ENCODE measurements at regions not wholly inside any gene's neighbourhood (a gene's known extent, or its start where the extent isn't known, plus 50 kb on each side); places are given as distances from the start of the nearest gene placed in this dataset.

DNA sequence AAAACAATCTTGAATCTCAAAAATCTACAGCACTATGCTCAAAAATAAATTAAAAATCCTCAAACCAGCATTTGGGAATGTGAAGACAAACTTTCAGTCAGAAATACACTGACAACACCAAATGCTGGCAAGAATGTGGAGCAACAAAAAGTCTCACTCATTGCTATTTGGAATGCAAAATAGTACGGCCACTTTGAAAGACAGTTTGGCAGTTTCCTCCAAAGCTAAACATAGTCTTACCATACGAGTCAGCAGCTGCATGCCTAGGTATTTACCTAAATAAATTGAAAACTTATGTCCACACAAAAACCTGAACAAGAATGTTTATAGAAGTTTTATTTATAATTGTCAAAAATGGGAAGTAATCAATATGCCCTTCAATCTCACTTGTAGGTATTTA is 904.2 kb upstream of the LRRC4C start:
- no peak for DNase-seq (ENCODE audit: low read depth, low spot score)
- Mint-ChIP-seq H3K4me3 (no peak overlapping the region), H3K9me3 (peaks cover 15% of the 10 kb centered on the region), H3K36me3 (ENCODE audit: low read depth) (peaks cover 8% of the 10 kb centered on the region), H3K27ac (ENCODE audit: unreplicated experiment) (peak overlapping the region; percentile 85), H3K27me3 (ENCODE audit: low read depth) (no peaks in the 10 kb centered on the region), H3K4me1 (peaks cover 3% of the 10 kb centered on the region)
- TF ChIP-seq, protein P1, sequence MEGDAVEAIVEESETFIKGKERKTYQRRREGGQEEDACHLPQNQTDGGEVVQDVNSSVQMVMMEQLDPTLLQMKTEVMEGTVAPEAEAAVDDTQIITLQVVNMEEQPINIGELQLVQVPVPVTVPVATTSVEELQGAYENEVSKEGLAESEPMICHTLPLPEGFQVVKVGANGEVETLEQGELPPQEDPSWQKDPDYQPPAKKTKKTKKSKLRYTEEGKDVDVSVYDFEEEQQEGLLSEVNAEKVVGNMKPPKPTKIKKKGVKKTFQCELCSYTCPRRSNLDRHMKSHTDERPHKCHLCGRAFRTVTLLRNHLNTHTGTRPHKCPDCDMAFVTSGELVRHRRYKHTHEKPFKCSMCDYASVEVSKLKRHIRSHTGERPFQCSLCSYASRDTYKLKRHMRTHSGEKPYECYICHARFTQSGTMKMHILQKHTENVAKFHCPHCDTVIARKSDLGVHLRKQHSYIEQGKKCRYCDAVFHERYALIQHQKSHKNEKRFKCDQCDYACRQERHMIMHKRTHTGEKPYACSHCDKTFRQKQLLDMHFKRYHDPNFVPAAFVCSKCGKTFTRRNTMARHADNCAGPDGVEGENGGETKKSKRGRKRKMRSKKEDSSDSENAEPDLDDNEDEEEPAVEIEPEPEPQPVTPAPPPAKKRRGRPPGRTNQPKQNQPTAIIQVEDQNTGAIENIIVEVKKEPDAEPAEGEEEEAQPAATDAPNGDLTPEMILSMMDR (conservative IDR thresholded peaks at IDR 0.05), result no peak

DNA sequence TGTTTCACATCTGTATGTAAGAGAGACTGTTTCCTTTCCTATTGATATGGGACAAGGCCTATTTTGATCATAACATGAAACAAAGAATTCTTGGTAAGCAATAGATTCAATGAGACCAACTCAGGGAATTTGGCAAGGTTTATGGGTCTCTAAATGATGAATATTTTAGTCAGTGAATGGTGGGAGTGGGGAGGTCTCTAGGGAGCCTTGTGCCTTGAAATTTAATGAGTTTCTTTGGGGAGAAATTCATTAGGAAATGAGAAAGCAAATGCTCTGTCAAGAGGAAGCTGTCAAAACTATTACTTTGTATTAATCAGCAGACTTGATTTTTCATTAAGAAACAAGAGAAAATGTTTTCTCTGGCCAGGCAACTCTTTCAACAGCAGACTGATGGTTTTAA is 921.7 kb upstream of the API5 start:
- Mint-ChIP-seq H3K9me3 (peaks cover 4% of the 10 kb centered on the region), H3K4me3 (no peak overlapping the region), H3K4me1 (no peaks in the 10 kb centered on the region), H3K27me3 (ENCODE audit: low read depth) (no peaks in the 10 kb centered on the region), H3K36me3 (ENCODE audit: low read depth) (no peaks in the 10 kb centered on the region), H3K27ac (ENCODE audit: unreplicated experiment) (no peak overlapping the region)
- TF ChIP-seq, protein P1 (conservative IDR thresholded peaks at IDR 0.05), result no peak
- no peak for DNase-seq (ENCODE audit: low read depth, low spot score)

DNA sequence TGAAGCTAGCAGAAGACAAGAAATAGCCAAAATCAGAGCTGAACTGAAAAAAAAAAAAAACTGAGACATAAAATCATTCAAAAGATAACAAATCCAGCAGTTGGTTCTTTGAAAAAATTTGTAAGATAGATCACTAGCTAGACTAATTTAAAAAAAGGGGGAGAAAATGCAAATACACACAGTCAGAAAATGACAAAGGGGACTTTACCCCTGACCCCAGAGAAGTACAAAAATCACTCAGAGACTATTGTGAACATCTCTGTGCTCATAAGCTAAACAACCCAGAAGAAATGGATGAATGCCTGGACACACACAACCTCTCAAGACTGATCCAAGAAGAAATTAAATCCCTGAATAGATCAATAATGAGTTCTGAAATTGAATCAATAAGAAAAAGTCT is 914.3 kb upstream of the API5 start:
- peak overlapping the region; percentile 8 for H3K27ac Mint-ChIP-seq (ENCODE audit: unreplicated experiment)
- no peak overlapping the region for H3K4me3 Mint-ChIP-seq
- H3K27me3 Mint-ChIP-seq (ENCODE audit: low read depth), result no peaks in the 10 kb centered on the region
- no peak for DNase-seq (ENCODE audit: low read depth, low spot score)
- H3K4me1 Mint-ChIP-seq, result no peaks in the 10 kb centered on the region
- TF ChIP-seq, protein P1 (conservative IDR thresholded peaks at IDR 0.05), result no peak
- peaks cover 2% of the 10 kb centered on the region for H3K36me3 Mint-ChIP-seq (ENCODE audit: low read depth)
- peaks cover 5% of the 10 kb centered on the region for H3K9me3 Mint-ChIP-seq

DNA sequence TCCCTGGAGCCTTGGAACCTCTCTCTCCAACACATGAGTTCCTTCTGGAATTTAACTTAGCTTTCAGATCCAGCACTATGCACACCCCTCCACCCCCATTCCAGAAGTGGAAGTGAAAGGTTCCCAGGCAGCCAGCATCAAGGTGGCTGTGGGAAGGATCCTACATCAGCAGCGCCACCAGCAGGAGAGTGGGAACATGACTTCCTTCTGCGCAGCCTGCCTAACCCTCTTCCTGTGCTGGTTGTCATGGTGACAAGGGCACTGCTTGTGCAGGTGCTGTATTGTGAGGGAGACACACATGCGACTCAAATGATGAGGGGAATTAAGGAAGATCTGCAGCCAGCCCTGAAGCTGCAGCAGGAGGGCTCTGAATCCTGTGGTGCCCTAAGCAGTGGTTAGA is 904.5 kb upstream of the API5 start:
- H3K9me3 Mint-ChIP-seq, result peaks cover 3% of the 10 kb centered on the region
- peak overlapping the region; percentile 21 for H3K27ac Mint-ChIP-seq (ENCODE audit: unreplicated experiment)
- peak overlapping the region; percentile 11 for H3K4me3 Mint-ChIP-seq
- H3K36me3 Mint-ChIP-seq (ENCODE audit: low read depth), result peaks cover 3% of the 10 kb centered on the region
- DNase-seq (ENCODE audit: low read depth, low spot score), result peak; percentile 66
- TF ChIP-seq, protein P1 (conservative IDR thresholded peaks at IDR 0.05), result peak; percentile 64
- peaks cover 45% of the 10 kb centered on the region for H3K4me1 Mint-ChIP-seq
- H3K27me3 Mint-ChIP-seq (ENCODE audit: low read depth), result no peaks in the 10 kb centered on the region

DNA sequence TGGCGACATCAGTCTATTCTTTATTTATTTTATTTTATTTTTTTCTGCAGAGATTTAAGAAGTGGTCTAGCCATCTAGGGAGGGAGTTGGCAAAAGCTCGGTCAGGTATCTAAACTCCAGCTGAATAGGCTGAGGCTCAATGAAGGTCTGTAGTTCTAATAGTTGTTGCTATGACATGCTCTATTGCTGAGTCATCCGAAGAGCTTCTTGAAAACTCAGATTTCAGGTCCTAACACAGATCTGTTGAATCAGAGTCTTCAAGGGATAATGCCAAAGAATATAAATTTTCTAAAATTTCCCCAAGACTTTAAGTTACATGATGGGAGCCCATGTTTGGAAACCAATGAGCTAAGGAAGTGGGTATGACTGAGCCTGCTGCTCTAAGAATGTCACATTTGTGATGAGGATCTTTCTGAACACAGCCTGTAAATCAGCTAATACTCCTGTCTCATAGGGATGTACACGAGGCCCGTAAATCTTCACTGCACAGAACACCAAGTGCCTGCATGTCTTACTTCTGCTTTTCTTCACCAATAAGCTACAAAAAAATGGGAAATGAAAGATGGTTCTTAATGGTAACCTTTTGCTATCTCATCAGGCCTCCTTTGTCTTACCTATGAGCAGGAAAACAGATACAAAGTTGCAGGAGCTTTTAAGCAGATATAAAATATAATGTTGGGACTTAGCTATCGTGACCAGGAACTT is 901.4 kb upstream of the API5 start:
- TF ChIP-seq, protein P1 (conservative IDR thresholded peaks at IDR 0.05), result no peak
- Mint-ChIP-seq H3K27me3 (ENCODE audit: low read depth) (no peaks in the 10 kb centered on the region), H3K9me3 (no peaks in the 10 kb centered on the region), H3K4me3 (no peak overlapping the region), H3K4me1 (peaks cover 72% of the 10 kb centered on the region), H3K36me3 (ENCODE audit: low read depth) (no peaks in the 10 kb centered on the region), H3K27ac (ENCODE audit: unreplicated experiment) (no peak overlapping the region)
- DNase-seq (ENCODE audit: low read depth, low spot score), result no peak

Data from neural crest cell (in vitro differentiated cells).